Activated gamma-delta T cell (primary cell): ENCODE measurements at regions not wholly inside any gene's neighbourhood (a gene's known extent, or its start where the extent isn't known, plus 50 kb on each side); places are given as distances from the start of the nearest gene placed in this dataset.

ENCODE experiments used
- DNase-seq: peaks from one replicate; lab custom pipeline; 2025; lab: John Stamatoyannopoulos, UW

DNA sequence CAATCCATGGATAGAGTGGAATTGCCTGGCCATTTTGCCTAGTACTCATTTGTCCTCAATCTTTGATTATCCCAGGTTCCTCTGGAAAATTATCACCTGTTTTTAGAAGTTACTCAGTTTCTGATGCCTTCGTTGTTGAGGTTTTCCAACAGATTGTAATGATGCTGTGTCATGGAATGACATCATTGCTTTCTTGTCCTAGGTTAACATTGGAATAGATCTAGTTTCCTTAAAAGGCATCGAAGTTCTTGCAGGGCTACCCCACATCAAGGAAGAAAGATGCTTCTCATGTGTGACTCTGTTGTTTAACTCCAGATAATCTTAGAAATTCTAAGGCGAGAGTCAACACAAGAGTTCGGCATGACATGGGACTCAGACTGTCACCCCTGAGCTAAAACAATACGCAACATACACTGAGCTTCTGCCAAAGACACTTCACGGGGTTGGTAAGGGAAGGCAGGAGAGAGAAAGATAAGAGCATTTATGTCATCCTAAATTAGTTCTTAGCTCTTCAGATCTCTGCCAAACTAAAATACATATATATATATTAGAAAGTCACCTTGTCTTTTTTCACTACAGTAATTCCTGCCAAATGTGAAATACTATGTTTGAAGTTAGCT lies 293.2 kb upstream of the WWC1 start:
- DNase-seq = no peak

DNA sequence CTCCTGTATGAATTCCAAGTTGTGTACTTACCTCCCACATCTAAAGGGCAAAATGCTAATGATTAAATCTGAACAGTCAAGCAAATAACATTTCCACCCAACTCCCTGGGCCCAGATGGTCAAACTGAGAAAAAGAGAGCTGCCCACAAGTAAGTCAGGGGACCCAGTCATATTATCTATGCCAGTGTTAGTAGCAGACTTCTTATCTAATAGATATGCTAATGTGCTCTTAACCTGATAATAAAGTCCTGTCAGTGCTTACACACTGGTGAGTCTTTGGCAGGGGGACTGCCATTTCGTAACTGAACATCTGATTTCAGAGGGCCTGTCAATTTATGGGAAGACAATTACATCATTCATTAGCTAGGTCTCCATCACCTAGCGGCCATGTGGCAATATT lies 292.3 kb upstream of the WWC1 start:
- no peak for DNase-seq

DNA sequence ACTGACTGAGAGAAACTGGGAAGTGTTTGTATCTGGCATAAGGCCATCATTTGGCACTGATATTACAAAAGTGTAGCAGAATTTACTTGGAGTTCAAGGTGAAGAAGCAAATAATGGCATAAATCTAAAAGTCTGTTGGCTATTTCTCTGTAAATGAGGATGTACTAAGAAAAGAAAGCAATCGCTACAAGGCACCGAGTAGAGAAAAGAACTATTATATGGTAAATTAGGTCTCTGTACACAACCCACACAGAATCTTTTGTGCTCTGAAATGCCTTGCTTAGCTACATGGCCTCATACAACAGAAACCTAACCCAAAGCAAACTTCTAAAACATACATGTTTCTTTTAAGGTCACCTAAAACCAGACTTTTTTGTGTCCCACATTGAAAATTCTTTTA lies 290.1 kb upstream of the WWC1 start:
- DNase-seq = no peak

DNA sequence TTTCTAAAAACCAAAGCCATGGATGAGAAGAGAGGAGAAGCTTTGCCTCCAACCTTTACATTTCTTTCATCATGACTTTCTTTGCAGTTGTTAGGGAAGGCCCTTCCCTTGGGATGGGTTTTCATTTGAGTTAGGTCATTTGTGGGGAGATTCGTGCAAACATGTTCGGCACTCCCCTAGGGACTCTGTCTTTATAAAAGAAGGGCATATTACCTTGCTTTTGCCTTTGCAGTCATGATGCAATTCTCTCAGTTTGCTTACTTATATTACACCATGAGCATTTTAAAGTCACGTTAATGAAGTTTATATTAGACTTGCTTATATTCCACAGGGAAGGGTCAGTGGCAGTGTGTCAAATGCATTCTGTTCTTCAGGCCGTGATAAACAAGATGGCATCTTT lies 289.3 kb upstream of the WWC1 start:
- DNase-seq = no peak

DNA sequence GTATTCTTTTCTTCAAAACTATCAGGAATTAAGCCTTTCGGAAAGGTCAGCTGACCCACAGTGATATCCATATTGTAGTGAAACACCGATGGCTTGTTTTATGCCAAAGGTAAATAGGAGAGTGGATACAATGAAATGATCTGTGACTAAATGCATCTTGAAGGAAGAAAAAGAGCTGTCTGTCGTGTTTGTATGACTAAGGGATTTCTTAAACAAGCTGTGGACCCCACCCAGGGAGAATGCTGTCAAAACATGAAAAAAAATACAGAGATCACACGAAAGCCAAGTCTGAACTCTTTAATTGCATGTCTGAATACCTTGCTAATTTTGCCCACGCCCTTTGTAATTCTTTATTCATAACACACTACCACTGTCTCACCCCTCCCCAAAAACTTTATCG lies 286.4 kb upstream of the WWC1 start:
- no peak for DNase-seq

DNA sequence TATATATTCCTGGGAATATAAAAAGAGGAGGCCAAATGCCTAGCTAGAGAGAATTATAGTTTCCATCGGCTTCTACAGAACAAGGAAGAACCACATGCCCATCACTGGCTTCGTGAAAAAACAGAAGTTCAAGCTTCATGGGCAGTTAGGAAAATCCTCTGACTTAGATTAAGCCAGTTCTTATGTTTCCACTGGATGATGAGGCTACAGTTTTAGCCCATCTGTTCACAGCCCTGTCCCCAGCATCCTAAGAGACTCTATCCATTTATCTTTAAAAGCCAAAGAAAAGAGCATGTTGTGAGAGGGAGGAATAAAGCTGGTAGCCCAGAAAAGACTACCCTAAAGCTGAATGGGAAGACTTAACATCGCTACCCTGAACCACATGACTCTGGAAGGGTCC lies 285.5 kb upstream of the WWC1 start:
- no peak for DNase-seq

DNA sequence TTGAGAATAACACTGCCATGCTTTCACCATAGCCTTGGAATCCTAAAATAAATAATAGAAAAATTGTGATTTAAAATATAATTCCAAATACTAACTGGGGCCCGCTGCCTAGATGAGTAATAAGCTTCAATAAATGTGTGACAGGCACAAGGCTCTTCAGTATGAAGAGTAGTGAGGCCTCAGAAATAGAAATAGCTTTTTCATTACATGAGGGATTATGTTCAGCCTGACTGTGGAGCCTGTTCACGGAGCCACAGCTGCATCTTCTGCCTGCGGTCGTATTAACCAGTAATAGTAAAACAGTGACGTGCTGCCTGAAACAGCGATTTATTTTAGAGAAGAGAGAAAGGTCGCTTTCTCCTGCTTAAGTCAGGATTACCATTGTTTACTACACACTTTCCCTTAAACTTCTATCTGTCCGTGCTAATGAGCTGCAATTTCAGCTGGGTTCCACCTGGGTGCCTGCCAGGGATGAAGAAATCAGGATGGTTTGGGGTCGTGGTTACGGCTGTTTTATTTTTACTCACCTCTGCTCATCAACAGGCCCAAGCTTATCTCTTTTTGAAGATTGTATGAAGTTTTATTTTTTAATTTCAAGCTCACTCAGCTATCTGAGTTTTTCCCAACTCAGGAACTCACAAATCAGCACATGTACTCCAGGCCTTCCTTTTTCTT lies 284.9 kb upstream of the WWC1 start:
- DNase-seq = no peak

DNA sequence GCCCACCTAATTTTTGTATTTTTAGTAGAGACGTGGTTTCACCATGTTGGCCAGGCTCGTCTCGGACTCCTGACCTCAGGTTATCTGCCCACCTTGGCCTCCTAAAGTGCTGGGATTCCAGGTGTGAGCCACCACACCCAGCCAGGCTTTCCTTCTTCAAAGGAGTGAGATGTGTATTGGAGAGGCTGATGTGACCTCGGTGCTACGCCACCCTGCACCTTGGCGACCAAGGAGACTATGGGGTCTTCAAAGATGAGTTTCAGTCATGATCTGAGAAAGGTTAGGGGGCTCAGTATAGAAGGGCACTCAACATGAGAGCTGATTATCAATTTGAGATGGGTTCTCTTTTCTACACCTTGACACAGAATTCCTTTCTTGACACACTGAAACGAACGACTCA lies 284.2 kb upstream of the WWC1 start:
- no peak for DNase-seq

DNA sequence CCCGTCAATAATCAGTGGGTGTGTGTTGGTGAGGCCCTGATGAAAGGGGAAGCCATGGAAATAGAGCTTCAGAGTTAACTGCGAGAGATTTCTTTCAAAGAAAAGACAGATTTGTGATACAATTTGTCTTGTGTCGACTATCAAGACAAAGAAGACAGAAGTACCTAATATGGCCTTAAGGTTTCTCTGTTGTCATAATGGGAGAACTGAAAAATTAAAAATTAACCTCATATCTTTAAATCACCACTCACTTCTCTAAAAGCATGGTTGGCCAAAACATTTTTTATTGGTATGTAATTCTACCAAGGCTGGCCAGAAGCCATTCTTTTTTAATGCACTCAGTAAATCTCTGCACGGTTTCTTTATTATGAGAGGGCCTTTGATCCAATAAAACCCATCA lies 282.9 kb upstream of the WWC1 start:
- no peak for DNase-seq

DNA sequence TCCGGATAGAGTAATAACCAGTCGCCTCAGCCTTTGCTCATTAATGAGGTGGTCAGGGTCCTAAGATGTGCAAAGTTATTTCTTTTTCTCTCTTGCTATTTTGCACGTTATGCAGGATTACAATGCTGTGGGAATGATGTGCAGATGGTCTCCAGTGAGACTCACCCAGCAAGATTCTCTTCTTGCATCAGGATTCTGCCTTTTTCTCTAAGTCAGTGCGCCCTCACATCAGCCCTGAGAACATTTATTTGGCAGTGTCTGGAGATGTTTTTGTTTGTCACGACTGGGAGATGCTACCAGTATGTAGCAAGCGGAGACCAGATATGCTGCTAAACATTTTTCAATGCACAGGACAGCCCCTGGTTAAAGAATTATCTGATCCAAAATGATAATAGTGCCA lies 280.3 kb upstream of the WWC1 start:
- DNase-seq = no peak

DNA sequence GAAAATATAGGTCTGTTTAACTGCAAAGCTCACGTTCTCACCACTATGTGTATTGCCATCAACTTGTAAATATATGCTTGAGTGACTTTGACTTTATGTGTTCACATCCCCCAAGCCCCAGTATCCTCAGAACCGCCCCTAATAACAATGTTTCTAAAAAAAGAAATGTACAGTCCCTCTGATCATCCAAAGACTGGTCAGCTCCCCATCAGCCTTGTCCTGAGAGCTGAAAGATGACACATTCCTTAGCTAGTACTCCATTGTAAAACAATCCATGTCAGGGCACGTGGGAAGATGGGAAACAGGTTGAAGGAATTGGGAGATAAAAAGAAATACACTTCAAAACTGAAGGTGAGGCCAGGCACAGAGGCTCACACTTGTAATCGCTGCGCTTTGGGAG lies 279.4 kb upstream of the WWC1 start:
- DNase-seq = no peak

DNA sequence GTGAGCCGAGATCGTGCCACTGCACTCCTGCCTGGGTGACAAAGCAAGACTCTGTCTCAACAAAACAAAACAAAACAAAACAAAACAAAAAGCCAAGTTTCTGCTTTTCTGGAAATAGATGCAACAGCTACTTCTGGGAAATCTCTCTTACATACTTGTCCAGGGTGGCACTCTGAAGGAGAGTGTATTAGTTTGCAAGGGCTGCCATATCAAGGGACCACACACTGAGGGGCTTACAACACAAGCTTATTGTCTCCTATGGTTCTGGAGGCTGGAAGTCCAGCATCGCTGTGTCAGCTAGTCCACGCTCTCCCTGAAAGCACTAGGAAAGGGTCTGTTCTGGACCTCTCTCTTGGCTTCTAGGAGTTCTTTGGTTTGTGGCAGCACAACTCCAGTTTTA lies 277.9 kb upstream of the WWC1 start:
- DNase-seq = no peak

DNA sequence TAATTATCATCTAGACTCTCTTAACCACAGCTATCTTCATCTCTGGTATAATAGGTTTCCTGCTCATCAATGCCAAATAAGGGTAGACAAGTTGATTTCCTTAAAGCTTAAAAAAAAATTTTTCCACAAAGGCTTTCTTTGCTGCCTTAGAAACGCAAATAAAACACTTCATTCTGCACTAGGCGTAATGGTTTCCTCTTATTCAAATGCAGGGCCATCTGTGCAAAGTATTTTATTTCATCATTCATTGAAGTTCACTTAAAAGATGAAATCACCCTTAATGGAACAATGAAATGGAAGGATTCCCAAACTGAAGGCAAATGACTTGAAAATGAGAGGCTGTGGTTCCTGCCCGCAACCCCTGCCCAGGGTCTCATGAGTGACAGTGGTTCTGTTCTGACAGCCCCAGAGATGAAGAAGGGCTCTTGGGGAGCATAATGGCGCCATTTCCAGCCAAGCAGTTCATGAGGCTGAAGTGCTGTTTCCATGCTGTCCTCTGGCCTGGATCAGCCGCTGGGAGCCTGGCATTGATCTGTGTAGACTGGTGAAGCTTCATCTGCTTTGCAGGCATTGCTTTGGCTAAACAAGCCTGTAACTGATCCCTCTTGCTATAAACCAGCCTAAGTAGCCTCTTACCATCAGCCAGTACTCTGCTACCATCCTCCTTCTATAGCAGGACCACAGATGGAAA lies 276.9 kb upstream of the WWC1 start:
- DNase-seq = no peak

DNA sequence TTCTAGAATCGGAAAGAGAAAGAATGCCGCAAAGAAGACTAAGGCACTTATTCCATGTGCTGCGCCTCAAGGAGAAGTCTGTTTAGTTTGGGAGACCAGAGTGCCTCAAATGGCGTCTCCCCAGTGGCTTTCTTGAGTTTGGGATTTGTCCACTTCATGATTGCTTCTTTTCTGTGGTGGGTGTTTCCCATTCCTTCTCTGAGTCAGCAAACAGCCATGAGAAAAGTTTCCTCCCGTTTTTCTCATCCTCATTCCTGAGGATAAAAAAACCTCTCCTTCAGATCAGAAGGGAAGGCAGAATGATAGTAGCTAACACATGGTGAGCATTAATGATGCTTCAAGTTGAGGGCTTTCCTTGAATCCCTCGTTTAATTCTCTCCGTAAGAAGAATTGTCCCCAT lies 275.9 kb upstream of the WWC1 start:
- DNase-seq = no peak

DNA sequence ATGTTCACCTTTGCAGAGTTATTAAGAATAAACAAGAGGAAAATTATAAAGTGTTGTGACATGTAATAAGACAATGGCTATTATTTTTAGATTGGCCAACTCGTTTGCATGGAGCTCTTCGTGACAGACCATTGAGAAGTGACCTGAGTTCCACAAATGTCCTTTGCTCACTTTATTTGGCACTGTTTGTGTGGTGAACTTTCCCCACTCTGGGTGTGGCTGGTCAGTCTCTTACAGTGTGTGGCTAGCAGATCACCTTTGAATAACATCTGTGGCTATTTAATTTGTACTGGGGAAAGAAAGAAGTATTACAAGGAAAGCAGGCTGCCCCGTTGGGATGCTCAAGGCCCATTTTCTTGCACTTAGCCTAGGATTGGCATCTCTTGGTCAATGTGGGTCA lies 274.1 kb upstream of the WWC1 start:
- no peak for DNase-seq

DNA sequence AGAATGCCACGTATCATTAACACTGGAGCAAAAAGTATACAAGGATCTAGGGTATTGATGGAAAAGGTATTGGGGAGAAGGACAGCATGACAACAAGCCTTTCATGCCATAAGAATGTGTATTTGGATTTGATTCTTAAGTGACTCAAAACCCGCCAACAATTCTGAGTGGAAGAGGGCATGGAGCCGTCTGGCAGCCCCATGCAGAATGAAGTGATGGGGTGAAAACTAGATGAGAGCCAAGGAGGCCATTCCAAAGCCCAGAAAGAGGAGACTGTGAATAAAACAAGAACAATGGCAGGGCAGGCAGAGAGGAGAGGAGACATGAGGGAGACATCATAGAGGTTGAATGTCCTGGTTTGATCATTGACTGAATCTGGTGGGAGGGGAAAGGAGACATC lies 272.3 kb upstream of the WWC1 start:
- DNase-seq = no peak

DNA sequence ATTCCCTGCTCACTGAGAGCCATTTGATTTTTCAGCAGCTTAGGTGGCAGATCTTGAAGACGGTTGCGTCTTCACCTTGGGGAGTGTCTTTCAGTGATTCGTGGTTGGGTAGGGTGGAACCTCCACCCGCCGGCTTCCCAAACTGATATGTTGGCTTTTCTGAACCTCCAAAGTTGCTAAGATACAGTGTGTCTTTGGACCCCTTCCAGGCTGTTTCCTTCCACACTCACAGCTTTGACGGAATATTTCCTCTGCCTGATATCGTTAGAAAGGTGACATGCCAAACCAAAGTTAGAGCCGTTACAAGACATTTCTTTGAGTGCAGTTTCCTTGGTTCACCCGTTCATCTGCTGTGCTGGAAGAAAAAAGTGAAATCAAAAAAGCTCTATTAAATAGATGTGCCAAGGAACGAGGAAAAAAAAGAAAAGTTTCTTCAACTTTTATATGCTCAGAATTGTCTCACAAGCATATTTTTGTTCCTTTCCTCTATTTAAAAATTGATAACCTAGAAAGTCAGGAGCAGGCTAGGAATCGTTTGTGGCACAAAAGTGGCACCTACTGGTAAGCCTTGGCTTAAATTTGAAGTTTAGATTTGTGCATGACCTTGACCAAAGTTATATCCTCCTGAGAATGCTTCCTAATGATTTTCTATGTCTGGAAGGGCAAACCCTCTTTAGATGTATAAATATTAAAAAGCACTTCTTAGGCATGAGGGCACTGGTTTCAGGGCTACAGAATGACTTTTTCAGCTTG lies 270.7 kb upstream of the WWC1 start:
- DNase-seq = no peak

DNA sequence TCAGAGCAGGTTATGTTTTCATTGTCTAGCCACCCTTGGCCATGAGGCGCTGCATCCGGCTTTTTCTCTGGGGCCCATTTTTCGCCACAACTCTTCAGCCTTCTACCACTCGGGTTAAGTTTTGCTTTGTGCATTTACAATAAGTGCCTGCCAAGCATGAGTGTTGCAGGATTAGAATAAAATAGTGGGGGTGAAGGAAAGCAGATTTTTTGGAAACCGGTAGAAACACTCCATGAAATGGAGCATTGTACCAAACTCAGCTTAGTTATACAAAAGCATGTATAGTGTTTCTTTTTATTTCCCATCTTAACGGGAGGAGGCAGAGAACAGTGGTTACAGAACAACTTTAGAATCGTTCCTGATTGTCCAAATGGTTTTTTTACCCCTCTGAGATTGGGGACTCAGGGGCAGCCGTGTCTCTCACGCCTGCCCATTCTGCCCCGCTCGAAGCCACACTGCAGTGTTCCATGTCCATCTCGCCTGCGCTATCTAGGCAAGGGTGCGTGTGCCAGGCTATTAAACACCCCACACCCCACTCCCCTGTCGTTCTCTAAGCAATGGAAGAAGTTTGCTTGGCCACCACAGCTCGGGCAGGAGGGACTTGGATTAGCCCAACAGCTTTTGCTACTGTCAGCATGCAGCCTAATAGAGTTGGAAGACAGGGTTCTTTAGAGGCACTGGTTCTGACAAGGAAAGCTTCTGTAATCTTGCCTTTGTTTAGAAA lies 268.8 kb upstream of the WWC1 start:
- no peak for DNase-seq

DNA sequence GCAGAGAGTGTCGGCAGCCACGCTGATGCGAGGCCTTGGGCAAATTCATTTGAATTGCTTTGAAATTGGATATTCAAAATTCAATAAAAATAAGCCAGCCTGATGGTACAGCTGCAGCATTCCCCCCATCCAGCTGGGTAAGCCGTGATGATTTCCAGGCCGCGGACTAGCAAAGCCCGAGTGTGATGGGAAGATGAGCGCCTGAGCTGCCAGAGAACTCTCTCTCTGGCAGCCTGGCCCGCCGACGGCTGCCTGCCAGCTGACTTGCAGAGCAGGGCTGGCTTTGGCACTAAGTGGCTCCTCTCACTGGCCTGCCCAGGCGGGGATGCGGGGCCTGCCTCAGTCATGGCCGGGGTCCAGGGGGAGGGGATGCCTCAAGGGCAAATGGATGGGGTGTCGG lies 268.3 kb upstream of the WWC1 start:
- no peak for DNase-seq

DNA sequence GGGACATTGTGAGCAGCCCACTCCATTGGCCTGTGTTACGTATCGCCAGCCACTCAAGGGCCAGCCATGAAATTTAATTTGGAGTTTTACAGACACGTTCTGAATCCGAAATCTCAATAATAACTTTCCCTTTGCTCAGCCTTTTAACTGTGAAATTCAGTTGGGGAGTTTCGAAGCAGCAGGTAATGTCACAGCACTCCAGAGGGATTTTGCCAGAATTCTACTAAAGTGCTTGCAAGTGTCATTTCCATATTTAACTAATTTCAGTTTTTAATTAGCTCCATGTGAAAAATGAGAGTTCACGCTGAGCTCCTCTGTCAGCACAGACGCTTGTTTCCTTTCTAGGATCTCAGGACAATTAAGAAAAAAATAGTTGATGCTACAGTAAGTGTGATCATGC lies 267.1 kb upstream of the WWC1 start:
- no peak for DNase-seq

DNA sequence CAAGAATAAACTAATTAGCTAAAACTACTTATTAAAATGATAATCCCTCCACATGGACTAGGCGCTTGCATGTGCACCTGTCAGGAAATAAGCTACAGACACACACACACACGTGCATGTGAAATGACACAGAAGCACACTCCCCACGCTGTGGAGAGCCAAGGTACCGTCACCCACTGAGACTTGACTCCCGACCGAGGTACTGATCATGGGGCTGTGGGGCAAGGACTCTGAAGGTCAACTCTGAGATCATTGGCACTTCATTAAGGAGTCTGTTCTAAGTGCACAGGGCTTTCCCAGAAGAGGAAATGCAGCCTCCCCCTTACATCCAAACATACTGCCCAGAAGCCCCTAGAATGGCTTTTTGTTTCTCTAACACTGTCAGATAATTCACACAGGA lies 264.4 kb upstream of the WWC1 start:
- DNase-seq = no peak

DNA sequence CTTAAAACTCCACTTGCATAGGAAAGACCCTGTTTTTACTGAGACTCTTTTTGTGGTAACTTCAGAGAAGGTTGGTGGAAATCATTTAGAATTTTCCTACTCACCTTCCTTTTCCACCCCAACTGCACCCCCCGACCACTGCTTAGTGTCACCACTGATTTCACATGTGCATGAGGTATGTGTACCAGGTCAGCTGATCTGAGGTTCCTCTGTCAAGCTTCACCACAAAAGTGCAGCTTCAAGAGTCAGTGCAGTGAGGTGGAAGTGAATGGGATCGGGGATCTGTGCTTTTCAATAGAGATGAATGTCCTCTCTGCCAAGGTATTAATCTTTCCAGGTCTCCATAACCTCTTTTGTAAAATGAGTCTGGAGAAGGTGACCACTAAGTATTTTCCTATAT lies 260.5 kb upstream of the WWC1 start:
- no peak for DNase-seq
